Adrenal gland (tissue), 5 donors: ENCODE measurements at regions not wholly inside any gene's neighbourhood (a gene's known extent, or its start where the extent isn't known, plus 50 kb on each side); places are given as distances from the start of the nearest gene placed in this dataset.

ENCODE experiments used
- POLR2A ChIP-seq, 2 donors: fragments of 450-650 bp; IDR thresholded peaks; one replicate each; pipeline ENCODE4 v1.6.1; 2017; ENCODE audit warnings: antibody characterized with exemption in 2 of 2, mild to moderate bottlenecking in 2 of 2, moderate library complexity in 1 of 2
- TF ChIP-seq, protein P1 (sequence below), 6 experiments: fragments of 450-650 bp in 4 of 6; fragments of 200-600 bp in 2 of 6; sonication (generic) in 1 of 6; IDR thresholded peaks; 1 replicate in 5 of 6; 2 replicates in 1 of 6; pipeline versions ENCODE4 v1.5.1 to v1.8.0; 2016 to 2021; ENCODE audit warnings: antibody characterized with exemption in 6 of 6, mild to moderate bottlenecking in 2 of 6, moderate library complexity in 1 of 6
- donor health status: DM: no; HTN: no; CAD: no.

DNA sequence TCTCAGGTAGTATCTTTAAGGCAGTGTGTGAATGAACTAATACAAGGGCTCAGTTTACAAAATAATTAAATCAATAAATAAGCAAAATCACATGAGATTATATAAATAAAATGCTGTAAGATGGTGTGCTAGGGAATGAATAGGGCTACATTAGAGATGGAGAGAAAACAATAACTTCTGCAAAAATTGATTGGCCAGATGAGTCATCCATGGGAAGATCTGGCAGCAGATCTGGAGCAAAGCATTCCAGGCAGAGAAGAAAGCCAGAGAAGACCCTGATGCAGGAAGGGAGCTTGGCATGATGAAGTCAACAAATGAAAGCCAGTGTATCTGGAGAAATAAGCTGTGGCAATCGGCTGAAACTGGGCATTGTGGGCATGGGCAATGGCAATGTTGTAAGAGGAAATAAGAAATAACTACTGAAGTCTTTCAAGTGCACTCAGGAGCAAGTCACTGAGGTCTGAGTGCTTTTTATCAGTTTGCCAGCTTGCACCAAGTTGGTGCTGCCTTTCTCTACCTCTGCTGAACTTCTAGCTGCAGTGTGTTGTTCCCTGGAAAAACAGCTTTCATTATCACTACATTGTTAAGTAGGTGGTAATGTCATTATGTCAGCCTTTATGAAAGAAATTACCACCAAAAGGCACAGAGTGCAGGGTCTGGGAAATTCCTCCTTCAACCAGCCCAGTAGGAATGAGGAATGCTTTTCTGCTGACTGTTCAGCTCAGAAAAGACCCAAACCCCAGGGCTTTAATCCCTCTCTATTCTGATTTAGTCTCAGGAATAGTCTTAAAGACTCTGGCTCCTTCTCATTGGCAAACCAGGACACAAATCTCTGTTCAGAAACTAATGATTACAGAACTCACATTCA, 231.6 kb downstream of the HTR1B start:
- no peak for TF ChIP-seq POLR2A (IDR thresholded peaks at IDR 0.05)
- TF ChIP-seq, protein P1, sequence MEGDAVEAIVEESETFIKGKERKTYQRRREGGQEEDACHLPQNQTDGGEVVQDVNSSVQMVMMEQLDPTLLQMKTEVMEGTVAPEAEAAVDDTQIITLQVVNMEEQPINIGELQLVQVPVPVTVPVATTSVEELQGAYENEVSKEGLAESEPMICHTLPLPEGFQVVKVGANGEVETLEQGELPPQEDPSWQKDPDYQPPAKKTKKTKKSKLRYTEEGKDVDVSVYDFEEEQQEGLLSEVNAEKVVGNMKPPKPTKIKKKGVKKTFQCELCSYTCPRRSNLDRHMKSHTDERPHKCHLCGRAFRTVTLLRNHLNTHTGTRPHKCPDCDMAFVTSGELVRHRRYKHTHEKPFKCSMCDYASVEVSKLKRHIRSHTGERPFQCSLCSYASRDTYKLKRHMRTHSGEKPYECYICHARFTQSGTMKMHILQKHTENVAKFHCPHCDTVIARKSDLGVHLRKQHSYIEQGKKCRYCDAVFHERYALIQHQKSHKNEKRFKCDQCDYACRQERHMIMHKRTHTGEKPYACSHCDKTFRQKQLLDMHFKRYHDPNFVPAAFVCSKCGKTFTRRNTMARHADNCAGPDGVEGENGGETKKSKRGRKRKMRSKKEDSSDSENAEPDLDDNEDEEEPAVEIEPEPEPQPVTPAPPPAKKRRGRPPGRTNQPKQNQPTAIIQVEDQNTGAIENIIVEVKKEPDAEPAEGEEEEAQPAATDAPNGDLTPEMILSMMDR (IDR thresholded peaks at IDR 0.05), result no peak
